ENCODE measurements at regions not wholly inside any gene's neighbourhood (a gene's known extent, or its start where the extent isn't known, plus 50 kb on each side); places are given as distances from the start of the nearest gene placed in this dataset.
A peak's percentile ranks its signal among the peaks of the same experiment; 100 is the strongest.

DNA sequence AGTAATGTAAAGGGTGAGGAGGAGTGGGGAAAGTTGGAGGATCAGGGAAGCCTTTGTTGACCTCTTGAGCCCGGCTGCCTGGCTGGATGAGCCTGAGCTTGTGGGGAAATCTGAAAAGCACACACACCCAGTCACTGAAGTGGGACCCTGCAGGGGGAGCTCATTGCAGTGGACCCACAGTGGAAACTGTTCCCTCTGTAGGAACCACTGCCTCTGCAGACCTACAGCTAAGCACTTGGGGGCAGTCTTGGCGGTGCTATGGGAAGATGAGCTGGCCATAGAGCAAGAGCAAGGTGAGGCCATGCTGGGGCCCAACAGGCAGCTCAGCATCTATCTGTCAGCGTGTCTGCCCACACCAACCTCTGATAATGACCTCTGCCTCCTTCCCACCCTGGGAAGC, 294.8 kb downstream of the TSHZ3 start:
- Histone ChIP-seq H2AFZ (ENCODE audit: low read length) (0 out of 2 replicates have a peak overlapping the region, but pooled peaks have one; percentile 21), H2BK15ac (ENCODE audit: low read length) (no peak overlapping the region), H3K23me2 (ENCODE audit: low read depth, low read length) (no peaks in the 10 kb centered on the region), H4K8ac (ENCODE audit: extremely low read depth, insufficient read depth, low read length) (no peak overlapping the region), H3K27me3 (replicated peaks in 1 of 4; ENCODE audit: control insufficient read depth in 3 of 4, extremely low read depth in 1 of 4, insufficient read depth in 3 of 4, low read length in 3 of 4) (no peaks in the 10 kb centered on the region), H3K56ac (replicated peaks; ENCODE audit: insufficient read length, low read depth, low read length) (no peak overlapping the region), H3K18ac (ENCODE audit: extremely low read depth, low read length) (no peak overlapping the region), H4K5ac (ENCODE audit: insufficient read length, low read depth, low read length) (no peak overlapping the region), H3K36me3 (ENCODE audit: control insufficient read depth in 2 of 4, insufficient read depth in 4 of 4, low read length in 3 of 4) (no peaks in the 10 kb centered on the region), H3K23ac (ENCODE audit: insufficient read length) (no peak overlapping the region), H2BK5ac (ENCODE audit: low read depth, low read length) (0 out of 2 replicates have a peak overlapping the region, but pooled peaks have one; percentile 2), H3K4me3 (ENCODE audit: extremely low read depth in 1 of 4, insufficient read depth in 2 of 4, low read depth in 3 of 4, low read length in 4 of 4) (no peak overlapping the region), H3K9ac (replicated peaks in 1 of 4; ENCODE audit: extremely low read depth in 1 of 4, low read depth in 3 of 4, low read length in 3 of 4) (no peak overlapping the region), H4K20me1 (replicated peaks in 1 of 2; ENCODE audit: control insufficient read depth in 1 of 2, insufficient read depth in 2 of 2, low read length in 2 of 2) (no peaks in the 10 kb centered on the region), H2BK12ac (ENCODE audit: low read depth, low read length) (no peak overlapping the region), H3K4me1 (replicated peaks in 1 of 4; ENCODE audit: control insufficient read depth in 3 of 4, insufficient read depth in 4 of 4, low read length in 3 of 4) (no peaks in the 10 kb centered on the region; a peak in 2 of 7 replicates), H3K79me1 (ENCODE audit: low read depth, low read length) (no peaks in the 10 kb centered on the region), H3K4ac (replicated peaks; ENCODE audit: insufficient read length, low read depth, low read length) (no peak overlapping the region), H3K79me2 (ENCODE audit: control insufficient read depth in 1 of 2, insufficient read depth in 2 of 2, low read length in 2 of 2) (no peaks in the 10 kb centered on the region), H3K14ac (ENCODE audit: insufficient read length) (no peak overlapping the region), H3K4me2 (ENCODE audit: insufficient read depth in 1 of 2, low read depth in 2 of 2, low read length in 2 of 2) (no peak overlapping the region), H3K27ac (ENCODE audit: low read depth, low read length) (no peak overlapping the region), H3K9me3 (ENCODE audit: insufficient read depth in 2 of 2, low read depth in 1 of 2, low read length in 1 of 2) (no peaks in the 10 kb centered on the region), H4K91ac (replicated peaks; ENCODE audit: insufficient read length, low read length) (no peak overlapping the region), H2BK20ac (ENCODE audit: low read length) (no peak overlapping the region), H2BK120ac (replicated peaks; ENCODE audit: low read depth, low read length) (no peak overlapping the region), H2AK5ac (ENCODE audit: low read depth, low read length) (no peak overlapping the region)
- FAIRE-seq (peak; percentile 69), DNase-seq (ENCODE audit: low read depth in 1 of 2, low spot score in 2 of 2) (peak; percentile 62 to 70)
- CTCF ChIA-PET (ENCODE audit: partially characterized antibody), result interaction anchor here (0.6 to 3.7 kb wide), 93 partner anchors 9 to 1276 kb away, joined by 3 to 19 read pairs (median 4); no protein-coding TSS in a partner anchor
- WGBS, 2 experiments (ENCODE audit: extremely low coverage in 1 of 2, insufficient coverage in 1 of 2, insufficient read length in 1 of 2, insufficient replicate concordance in 2 of 2, low coverage in 1 of 2, low lambda C conversion rate in 2 of 2, missing lambda C conversion rate in 1 of 2), result 34% methylated on average over 3 of the region's 3 CpGs; no CpG with 5 or more reads in 1 of the 2 experiments
- POLR2A ChIA-PET (ENCODE audit: partially characterized antibody), result interaction anchor here (0.7 kb wide), 1 partner anchor 1214 kb away, joined by 4 read pairs; no protein-coding TSS in a partner anchor
- TF ChIP-seq BACH1 (IDR thresholded peaks at IDR 0.05; ENCODE audit: low read length) (peak; percentile 89), E2F6 (IDR thresholded peaks at IDR 0.05) (no peak), JUND (IDR thresholded peaks at IDR 0.05; ENCODE audit: low read length) (no peak), YY1 (IDR thresholded peaks at IDR 0.05; ENCODE audit: low read depth, low read length) (peak; percentile 33; the same call in 1 of the 2 replicates), BRCA1 (IDR thresholded peaks at IDR 0.05; ENCODE audit: low read depth, low read length) (no peak), SIN3A (conservative IDR thresholded peaks at IDR 0.05 in 1 of 2, IDR thresholded peaks at IDR 0.05 in 1 of 2; ENCODE audit: low read depth in 1 of 2, low read length in 2 of 2) (peak in 1 of 2 experiments; percentile 59; a peak in 1 of 4 replicates), RAD21 (IDR thresholded peaks at IDR 0.05 in 1 of 2, conservative IDR thresholded peaks at IDR 0.05 in 1 of 2; ENCODE audit: low read depth in 2 of 2, low read length in 2 of 2) (peak; percentile 98), HDAC2 (IDR thresholded peaks at IDR 0.05; ENCODE audit: borderline replicate concordance in 1 of 2, low read depth in 2 of 2, low read length in 2 of 2) (peak; percentile 81 to 97; a peak in 2 of 4 replicates)
- TF ChIP-seq, protein P1, sequence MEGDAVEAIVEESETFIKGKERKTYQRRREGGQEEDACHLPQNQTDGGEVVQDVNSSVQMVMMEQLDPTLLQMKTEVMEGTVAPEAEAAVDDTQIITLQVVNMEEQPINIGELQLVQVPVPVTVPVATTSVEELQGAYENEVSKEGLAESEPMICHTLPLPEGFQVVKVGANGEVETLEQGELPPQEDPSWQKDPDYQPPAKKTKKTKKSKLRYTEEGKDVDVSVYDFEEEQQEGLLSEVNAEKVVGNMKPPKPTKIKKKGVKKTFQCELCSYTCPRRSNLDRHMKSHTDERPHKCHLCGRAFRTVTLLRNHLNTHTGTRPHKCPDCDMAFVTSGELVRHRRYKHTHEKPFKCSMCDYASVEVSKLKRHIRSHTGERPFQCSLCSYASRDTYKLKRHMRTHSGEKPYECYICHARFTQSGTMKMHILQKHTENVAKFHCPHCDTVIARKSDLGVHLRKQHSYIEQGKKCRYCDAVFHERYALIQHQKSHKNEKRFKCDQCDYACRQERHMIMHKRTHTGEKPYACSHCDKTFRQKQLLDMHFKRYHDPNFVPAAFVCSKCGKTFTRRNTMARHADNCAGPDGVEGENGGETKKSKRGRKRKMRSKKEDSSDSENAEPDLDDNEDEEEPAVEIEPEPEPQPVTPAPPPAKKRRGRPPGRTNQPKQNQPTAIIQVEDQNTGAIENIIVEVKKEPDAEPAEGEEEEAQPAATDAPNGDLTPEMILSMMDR (IDR thresholded peaks at IDR 0.05; ENCODE audit: control extremely low read depth in 1 of 3, insufficient read depth in 1 of 3, low read depth in 1 of 3, low read length in 3 of 3), result peak; percentile 84 to 98 (median 98)
